Epithelial cell of proximal tubule (primary cell): ENCODE measurements at regions not wholly inside any gene's neighbourhood (a gene's known extent, or its start where the extent isn't known, plus 50 kb on each side); places are given as distances from the start of the nearest gene placed in this dataset.

Source experiments
- DNase-seq: peaks from one replicate; pipeline ENCODE4 v3.0.0-alpha.2; 2011; ENCODE audit warnings: low read depth
- H3K4me3 ChIP-seq: 2 replicates; pipeline ENCODE4 v1.5.1; 2011; ENCODE audit warnings: low read depth, mild to moderate bottlenecking, low read length
- CTCF ChIP-seq: conservative IDR thresholded peaks from 2 replicates; pipeline ENCODE4 v1.5.1; 2012; ENCODE audit warnings: low read depth, mild to moderate bottlenecking, low read length

- TF ChIP-seq CTCF = no peak
- H3K4me3 ChIP-seq = no peak overlapping the region
- DNase-seq = no peak
Observed at GRCh38 chr9:79968533-79968932, 396.8 kb downstream of the TLE4 start.

GRCh38 chr9:79962836-79963235 is 391.1 kb downstream of the TLE4 start:
- DNase-seq = no peak
- H3K4me3 ChIP-seq = no peak overlapping the region
- no peak for TF ChIP-seq CTCF

- no peak for DNase-seq
- no peak overlapping the region for H3K4me3 ChIP-seq
- no peak for TF ChIP-seq CTCF
Observed at GRCh38 chr9:79962150-79962549, 390.4 kb downstream of the TLE4 start.

- no peak for DNase-seq
- peak; percentile 55 for TF ChIP-seq CTCF
- H3K4me3 ChIP-seq = no peak overlapping the region
Observed at GRCh38 chr9:79955300-79955699, 383.5 kb downstream of the TLE4 start.

GRCh38 chr9:79953908-79954307 is 382.1 kb downstream of the TLE4 start:
- TF ChIP-seq CTCF = no peak
- H3K4me3 ChIP-seq = no peak overlapping the region
- no peak for DNase-seq

GRCh38 chr9:79952401-79952800 is 380.6 kb downstream of the TLE4 start:
- H3K4me3 ChIP-seq = no peak overlapping the region
- DNase-seq = no peak
- no peak for TF ChIP-seq CTCF

- no peak for TF ChIP-seq CTCF
- DNase-seq = no peak
- H3K4me3 ChIP-seq = no peak overlapping the region
Observed at GRCh38 chr9:79946712-79947111, 374.9 kb downstream of the TLE4 start.
